MCF 10A (cell line): ENCODE measurements at regions not wholly inside any gene's neighbourhood (a gene's known extent, or its start where the extent isn't known, plus 50 kb on each side); places are given as distances from the start of the nearest gene placed in this dataset.
"Not testable (repeated sequence)": the region's sequence is repeated elsewhere in the genome, so short reads cannot be mapped to it uniquely, and the experiment has no call there.

Experiments
- BruUV-seq: library from RNA; stranded (reverse); fragments of 400-500 nt; replicated peaks from 2 replicates; lab custom pipeline; 2021; lab: Mats Ljungman, UMichigan
- CTCF ChIA-PET: fragments of 300-600 bp; sonication (Branson Sonifier 250); formaldehyde crosslinking; extraction: SDS; loops from one replicate; lab custom pipeline; 2021; ENCODE audit warnings: antibody characterized with exemption, inconsistent platforms; lab: Yijun Ruan, JAX
- POLR2A ChIA-PET: fragments of 300-600, 350-650 bp; sonication (Branson Sonifier 250); formaldehyde crosslinking; extraction: SDS; loops from one replicate; lab custom pipeline; 2020; ENCODE audit warnings: antibody characterized with exemption, inconsistent platforms; lab: Yijun Ruan, JAX
- DNase-seq: peaks from one replicate; pipeline ENCODE4 v3.0.0-alpha.2; 2018; ENCODE audit not compliant: unreplicated experiment
- H3K27ac Mint-ChIP-seq: one replicate; pipeline ENCODE4 v1.8.0; 2022; ENCODE audit warnings: mild to moderate bottlenecking, low read depth, mixed read lengths; ENCODE audit not compliant: unreplicated experiment
- H3K27me3 Mint-ChIP-seq: one replicate; pipeline ENCODE4 v1.8.0; 2022; ENCODE audit warnings: mixed read lengths; ENCODE audit not compliant: insufficient read depth, unreplicated experiment
- H3K36me3 Mint-ChIP-seq: one replicate; pipeline ENCODE4 v1.8.0; 2022; ENCODE audit warnings: mild to moderate bottlenecking, moderate library complexity, mixed read lengths; ENCODE audit not compliant: insufficient read depth, unreplicated experiment
- H3K4me1 Mint-ChIP-seq: one replicate; pipeline ENCODE4 v1.8.0; 2022; ENCODE audit warnings: mixed read lengths; ENCODE audit not compliant: insufficient read depth, unreplicated experiment
- H3K4me3 Mint-ChIP-seq: one replicate; pipeline ENCODE4 v1.8.0; 2022; ENCODE audit warnings: mild to moderate bottlenecking, moderate library complexity, mixed read lengths; ENCODE audit not compliant: unreplicated experiment
- H3K9me3 Mint-ChIP-seq: one replicate; pipeline ENCODE4 v1.8.0; 2022; ENCODE audit warnings: mixed read lengths; ENCODE audit not compliant: unreplicated experiment
- CTCF ChIP-seq: fragments of 200-600 bp; IDR thresholded peaks from one replicate; pipeline ENCODE4 v1.8.0; 2022; ENCODE audit warnings: antibody characterized with exemption, mild to moderate bottlenecking; ENCODE audit not compliant: unreplicated experiment
- intact Hi-C: fragments of 100-400 bp; cut with micrococcal nuclease; formaldehyde crosslinking; loops from 2 replicates; pipeline ENCODE4 v1.14.1; 2022

- Mint-ChIP-seq H3K4me3 (no peak overlapping the region), H3K27ac (no peak overlapping the region), H3K27me3 (no peaks in the 10 kb centered on the region), H3K4me1 (peaks cover 10% of the 10 kb centered on the region), H3K9me3 (no peaks in the 10 kb centered on the region), H3K36me3 (no peaks in the 10 kb centered on the region)
- BruUV-seq, result no TSS peak
- intact Hi-C loops, result no loop called here
- CTCF ChIA-PET, result interaction anchor here (0.6 kb wide), 2 partner anchors 78 to 109 kb away, joined by 3 read pairs; no protein-coding TSS in a partner anchor
- TF ChIP-seq CTCF, result no peak
- no peak for DNase-seq
- POLR2A ChIA-PET, result no interaction called here
Observed at GRCh38 chr3:78256123-78256522, 1216.2 kb downstream of the ROBO2 start.

GRCh38 chr3:78257951-78258530 is 1218.1 kb downstream of the ROBO2 start:
- peaks cover 8% of the 10 kb centered on the region for H3K9me3 Mint-ChIP-seq
- H3K4me3 Mint-ChIP-seq, result no peak overlapping the region
- ChIA-PET POLR2A (no interaction called here), CTCF (interaction anchor here (1.0 kb wide), 1 partner anchor 26 kb away, joined by 3 read pairs; no protein-coding TSS in a partner anchor)
- H3K27ac Mint-ChIP-seq, result no peak overlapping the region
- peaks cover 10% of the 10 kb centered on the region for H3K4me1 Mint-ChIP-seq
- DNase-seq, result no peak
- no peaks in the 10 kb centered on the region for H3K27me3 Mint-ChIP-seq
- intact Hi-C loops, result no loop called here
- no peak for TF ChIP-seq CTCF
- no TSS peak for BruUV-seq
- no peaks in the 10 kb centered on the region for H3K36me3 Mint-ChIP-seq

GRCh38 chr3:78258798-78259197 is 1218.9 kb downstream of the ROBO2 start:
- intact Hi-C loops, result no loop called here
- DNase-seq, result no peak
- Mint-ChIP-seq H3K36me3 (no peaks in the 10 kb centered on the region), H3K27me3 (no peaks in the 10 kb centered on the region), H3K9me3 (peaks cover 8% of the 10 kb centered on the region), H3K4me3 (no peak overlapping the region), H3K4me1 (peaks cover 10% of the 10 kb centered on the region), H3K27ac (no peak overlapping the region)
- BruUV-seq, result no TSS peak
- TF ChIP-seq CTCF, result no peak
- CTCF ChIA-PET, result interaction anchor here (1.0 kb wide), 1 partner anchor 25 kb away, joined by 3 read pairs; no protein-coding TSS in a partner anchor
- POLR2A ChIA-PET, result interaction anchor here (0.9 kb wide), 1 partner anchor 37 kb away, joined by 3 read pairs; no protein-coding TSS in a partner anchor

- H3K27ac Mint-ChIP-seq, result no peak overlapping the region
Observed at GRCh38 chr3:78260388-78260787, 1220.5 kb downstream of the ROBO2 start.

GRCh38 chr3:78266550-78266949 is 1226.7 kb downstream of the ROBO2 start:
- H3K36me3 Mint-ChIP-seq, DNase-seq, H3K4me3 Mint-ChIP-seq, H3K27me3 Mint-ChIP-seq, H3K4me1 Mint-ChIP-seq, H3K9me3 Mint-ChIP-seq, CTCF ChIA-PET, BruUV-seq, H3K27ac Mint-ChIP-seq, intact Hi-C loops: not testable (repeated sequence)
- POLR2A ChIA-PET, result interaction anchor here (0.6 kb wide), 1 partner anchor 300 kb away, joined by 3 read pairs; no protein-coding TSS in a partner anchor

More at GRCh38 chr3:78260388-78260787, 1220.5 kb downstream of the ROBO2 start:
- POLR2A ChIA-PET, result no interaction called here
- intact Hi-C loops, result no loop called here
- Mint-ChIP-seq H3K27me3 (no peaks in the 10 kb centered on the region), H3K9me3 (peaks cover 8% of the 10 kb centered on the region), H3K4me3 (no peak overlapping the region), H3K36me3 (no peaks in the 10 kb centered on the region), H3K4me1 (peaks cover 10% of the 10 kb centered on the region)
- no peak for TF ChIP-seq CTCF
- CTCF ChIA-PET, result no interaction called here
- DNase-seq, result no peak
- BruUV-seq, result no TSS peak
